H1 (cell line): ENCODE measurements at regions not wholly inside any gene's neighbourhood (a gene's known extent, or its start where the extent isn't known, plus 50 kb on each side); places are given as distances from the start of the nearest gene placed in this dataset.

Experiments used
- CHD7 ChIP-seq: fragments of 300-600 bp; sonication (generic); IDR thresholded peaks from 2 replicates; pipeline ENCODE4 v1.7.1; 2012; ENCODE audit warnings: low read length, moderate library complexity, mild to moderate bottlenecking, inconsistent platforms; ENCODE audit not compliant: insufficient replicate concordance
- SUZ12 ChIP-seq: fragments of 200-600 bp; sonication (generic); IDR thresholded peaks from 2 replicates; pipeline ENCODE4 v1.6.1; 2012; ENCODE audit warnings: mild to moderate bottlenecking, inconsistent platforms, low read length, moderate library complexity, mixed read lengths

GRCh38 chr10:44674536-44675386 is 236.4 kb upstream of the TMEM72 start (continued):
- no peak for TF ChIP-seq CHD7
- TF ChIP-seq SUZ12: no peak
